HCT116 (cell line): ENCODE measurements at regions not wholly inside any gene's neighbourhood (a gene's known extent, or its start where the extent isn't known, plus 50 kb on each side); places are given as distances from the start of the nearest gene placed in this dataset.

Experiments
- ATAC-seq: fragments of 200-7000 bp; cut with Tn5 transposase; 2 replicates; pipeline ENCODE4 v1.9.1; 2020; ENCODE audit warnings: mild to moderate bottlenecking, moderate library complexity
- BruUV-seq: library from RNA; stranded (reverse); fragments of 400-500 nt; replicated peaks from 2 replicates; lab custom pipeline; 2021; lab: Mats Ljungman, UMichigan
- CTCF ChIA-PET: fragments of 300-600 bp; sonication (Branson Sonifier 250); formaldehyde crosslinking; loops from one replicate; lab custom pipeline; 2021; ENCODE audit warnings: antibody characterized with exemption; lab: Charles Lee
- POLR2A ChIA-PET: fragments of 300-600, 350-600 bp; sonication (Branson Sonifier 250); formaldehyde crosslinking; loops from one replicate; lab custom pipeline; 2021; ENCODE audit warnings: antibody characterized with exemption; lab: Charles Lee
- RAD21 ChIA-PET, 2 experiments: fragments of 300-600 bp; sonication (Branson Sonifier 250); formaldehyde crosslinking; loops; one replicate each; lab custom pipeline; 2023; ENCODE audit warnings: low total read pairs in 2 of 2; ENCODE audit not compliant: uncharacterized antibody in 2 of 2, unreplicated experiment in 2 of 2, low non-redundant PET in 1 of 2; lab: Charles Lee
- DNase-seq: peaks from one replicate; pipeline ENCODE4 v3.0.0-alpha.2; 2010; ENCODE audit warnings: low read depth, low spot score
- H2AFZ ChIP-seq: fragments of 200-600 bp; shearing (Covaris generic), sonication (generic); 2 replicates; pipeline ENCODE4 v1.6.1; 2017; ENCODE audit warnings: low read depth, mixed run types, mixed read lengths, antibody characterized with exemption, low read length; ENCODE audit not compliant: poor library complexity, severe bottlenecking
- H3K27ac ChIP-seq: 2 replicates; pipeline ENCODE4 v1.5.1; 2012; ENCODE audit warnings: low read depth, low read length
- H3K27me3 ChIP-seq: fragments of 200-600 bp; sonication (generic); 2 replicates; pipeline ENCODE4 v1.6.1; 2016; ENCODE audit warnings: mixed run types, low read length, mixed read lengths; ENCODE audit not compliant: insufficient read depth
- H3K36me3 ChIP-seq, 2 experiments: fragments of 200-500 bp in 1 of 2; fragments of 200-600 bp in 1 of 2; sonication (Bioruptor generic) in 1 of 2; sonication (generic) in 1 of 2; 2 replicates each; pipeline versions ENCODE4 v1.5.1 to v1.6.1; 2014 to 2016; ENCODE audit warnings: low read length in 2 of 2, inconsistent platforms in 1 of 2, mixed read lengths in 1 of 2, mixed run types in 1 of 2; ENCODE audit not compliant: insufficient read depth in 2 of 2, control insufficient read depth in 1 of 2
- H3K4me1 ChIP-seq, 2 experiments: fragments of 200-600 bp in 1 of 2; sonication (generic) in 1 of 2; 2 replicates each; pipeline versions ENCODE4 v1.5.1 to v1.6.1; 2012 to 2017; ENCODE audit warnings: low read length in 2 of 2, inconsistent platforms in 1 of 2, mild to moderate bottlenecking in 1 of 2, mixed read lengths in 1 of 2, mixed run types in 1 of 2, moderate library complexity in 1 of 2; ENCODE audit not compliant: insufficient read depth in 2 of 2, control insufficient read depth in 1 of 2
- H3K4me2 ChIP-seq: fragments of 200-600 bp; sonication (generic); 2 replicates; pipeline ENCODE4 v1.6.1; 2017; ENCODE audit warnings: mixed run types, low read length, mixed read lengths
- H3K4me3 ChIP-seq, 2 experiments: fragments of 200-600 bp in 1 of 2; sonication (generic) in 1 of 2; replicated peaks in 1 of 2; 2 replicates each; pipeline ENCODE4 v1.5.1; 2011 to 2016; ENCODE audit warnings: low read length in 2 of 2, control low read depth in 1 of 2, low read depth in 1 of 2, mild to moderate bottlenecking in 1 of 2, mixed read lengths in 1 of 2, mixed run types in 1 of 2
- H3K79me2 ChIP-seq: fragments of 200-600 bp; sonication (generic); 2 replicates; pipeline ENCODE4 v1.6.1; 2017; ENCODE audit warnings: mild to moderate bottlenecking, mixed run types, low read length, moderate library complexity, mixed read lengths; ENCODE audit not compliant: insufficient read depth
- H3K9ac ChIP-seq: fragments of 200-600 bp; sonication (generic); 2 replicates; pipeline ENCODE4 v1.6.1; 2016; ENCODE audit warnings: low read length, mixed read lengths
- H3K9me2 ChIP-seq: fragments of 200-600 bp; sonication (generic), shearing (Covaris generic); 2 replicates; pipeline ENCODE4 v1.6.1; 2017; ENCODE audit warnings: mixed run types, mild to moderate bottlenecking, moderate library complexity; ENCODE audit not compliant: insufficient read depth
- H3K9me3 ChIP-seq, 2 experiments: fragments of 200-500 bp in 1 of 2; fragments of 200-600 bp in 1 of 2; sonication (Bioruptor generic) in 1 of 2; sonication (generic) in 1 of 2; 2 replicates each; pipeline ENCODE4 v1.6.1; 2014 to 2017; ENCODE audit warnings: low read length in 2 of 2, mixed read lengths in 2 of 2, inconsistent platforms in 1 of 2, low read depth in 1 of 2, mild to moderate bottlenecking in 1 of 2, mixed run types in 1 of 2, moderate library complexity in 1 of 2; ENCODE audit not compliant: control insufficient read depth in 1 of 2, insufficient read depth in 1 of 2
- H4K20me1 ChIP-seq: fragments of 200-600 bp; sonication (generic), shearing (Covaris generic); 2 replicates; pipeline ENCODE4 v1.6.1; 2017; ENCODE audit warnings: mixed run types, mild to moderate bottlenecking, moderate library complexity; ENCODE audit not compliant: insufficient read depth
- ATF3 ChIP-seq: IDR thresholded peaks from 2 replicates; pipeline ENCODE4 v1.6.1; 2012
- CBX3 ChIP-seq: IDR thresholded peaks from 2 replicates; pipeline ENCODE4 v1.6.1; 2012; ENCODE audit warnings: low read depth
- CTCF ChIP-seq, 3 experiments: fragments of 200-600 bp in 1 of 3; sonication (generic) in 1 of 3; IDR thresholded peaks in 2 of 3; conservative IDR thresholded peaks in 1 of 3; 2 replicates each; pipeline ENCODE4 v1.5.1; 2012 to 2017; ENCODE audit warnings: low read depth in 2 of 3, low read length in 2 of 3, antibody characterized with exemption in 1 of 3, borderline replicate concordance in 1 of 3, control low read depth in 1 of 3, mild to moderate bottlenecking in 1 of 3, mixed read lengths in 1 of 3, mixed run types in 1 of 3, moderate library complexity in 1 of 3; ENCODE audit not compliant: insufficient read depth in 1 of 3
- EGR1 ChIP-seq: IDR thresholded peaks from 2 replicates; pipeline ENCODE4 v1.6.1; 2012; ENCODE audit warnings: low read depth
- ELF1 ChIP-seq: IDR thresholded peaks from 2 replicates; pipeline ENCODE4 v1.6.1; 2012; ENCODE audit warnings: low read depth, borderline replicate concordance
- FOSL1 ChIP-seq: IDR thresholded peaks from 2 replicates; pipeline ENCODE4 v1.6.1; 2012; ENCODE audit warnings: low read depth
- JUND ChIP-seq: IDR thresholded peaks from 2 replicates; pipeline ENCODE4 v1.6.1; 2012
- POLR2AphosphoS5 ChIP-seq: IDR thresholded peaks from 2 replicates; pipeline ENCODE4 v1.6.1; 2011; ENCODE audit warnings: mild to moderate bottlenecking, low read depth, low read length, moderate library complexity
- REST ChIP-seq: IDR thresholded peaks from 2 replicates; pipeline ENCODE4 v1.6.1; 2012; ENCODE audit warnings: low read depth
- SRF ChIP-seq: IDR thresholded peaks from 2 replicates; pipeline ENCODE4 v1.6.1; 2012; ENCODE audit warnings: low read depth
- YY1 ChIP-seq: IDR thresholded peaks from 2 replicates; pipeline ENCODE4 v1.6.1; 2011; ENCODE audit warnings: low read length, low read depth, moderate library complexity, mild to moderate bottlenecking; ENCODE audit not compliant: insufficient replicate concordance; ENCODE audit errors: extremely low read depth
- ZFX ChIP-seq: fragments of 450-650 bp; IDR thresholded peaks from 2 replicates; pipeline ENCODE4 v1.6.1; 2017
- intact Hi-C: fragments of 100-400 bp; cut with micrococcal nuclease; formaldehyde crosslinking; loops from 2 replicates; pipeline ENCODE4 v1.10.0; 2022

GRCh38 chr4:89639395-89639794, 197.6 kb downstream of the SNCA start:
- RAD21 ChIA-PET, result no interaction called here
- BruUV-seq, result no TSS peak
- CTCF ChIA-PET, result no interaction called here
- H3K9me3 ChIP-seq, result no peaks in the 10 kb centered on the region
- TF ChIP-seq YY1 (no peak), EGR1 (no peak), CTCF (IDR thresholded peaks at IDR 0.05 in 2 of 3, conservative IDR thresholded peaks at IDR 0.05 in 1 of 3; ENCODE audit: borderline replicate concordance in 1 of 3, insufficient read depth in 1 of 3, low read depth in 2 of 3, low read length in 2 of 3) (no peak), ZFX (no peak), ELF1 (no peak), POLR2AphosphoS5 (no peak), FOSL1 (no peak), JUND (no peak), REST (no peak), CBX3 (no peak), SRF (no peak), ATF3 (no peak)
- H3K27me3 ChIP-seq, result no peaks in the 10 kb centered on the region
- intact Hi-C loops, result no loop called here
- DNase-seq, result no peak
- H3K4me1 ChIP-seq, result peaks cover 6 to 10% of the 10 kb centered on the region in 2 experiments; a peak in 3 of 4 replicates
- H4K20me1 ChIP-seq, result no peaks in the 10 kb centered on the region
- no peak overlapping the region for H3K4me2 ChIP-seq
- H3K36me3 ChIP-seq, result no peaks in the 10 kb centered on the region
- no peaks in the 10 kb centered on the region for H3K9me2 ChIP-seq
- POLR2A ChIA-PET, result interaction anchor here (0.7 kb wide), 1 partner anchor 13 kb away, joined by 3 read pairs; no protein-coding TSS in a partner anchor
- H3K27ac ChIP-seq, result no peak overlapping the region
- ATAC-seq, result no peak
- H3K4me3 ChIP-seq, result no peak overlapping the region
- H2AFZ ChIP-seq, result peak overlapping the region; percentile 20
- no peak overlapping the region for H3K9ac ChIP-seq
- H3K79me2 ChIP-seq, result no peaks in the 10 kb centered on the region
